GM12891 (cell line): ENCODE measurements at regions not wholly inside any gene's neighbourhood (a gene's known extent, or its start where the extent isn't known, plus 50 kb on each side); places are given as distances from the start of the nearest gene placed in this dataset.

Source experiments
- POLR2A ChIP-seq: IDR thresholded peaks from 2 replicates; pipeline ENCODE4 v1.6.1; 2011; ENCODE audit warnings: low read depth, low read length, control low read depth
- POLR2AphosphoS5 ChIP-seq: IDR thresholded peaks from 2 replicates; pipeline ENCODE4 v1.6.1; 2011; ENCODE audit warnings: low read depth, low read length, control low read depth
- POU2F2 ChIP-seq: IDR thresholded peaks from 2 replicates; pipeline ENCODE4 v1.6.1; 2011; ENCODE audit warnings: low read depth, mild to moderate bottlenecking, control low read depth, low read length, moderate library complexity
- TAF1 ChIP-seq: IDR thresholded peaks from 2 replicates; pipeline ENCODE4 v1.6.1; 2011; ENCODE audit warnings: low read depth, low read length, control low read depth

DNA sequence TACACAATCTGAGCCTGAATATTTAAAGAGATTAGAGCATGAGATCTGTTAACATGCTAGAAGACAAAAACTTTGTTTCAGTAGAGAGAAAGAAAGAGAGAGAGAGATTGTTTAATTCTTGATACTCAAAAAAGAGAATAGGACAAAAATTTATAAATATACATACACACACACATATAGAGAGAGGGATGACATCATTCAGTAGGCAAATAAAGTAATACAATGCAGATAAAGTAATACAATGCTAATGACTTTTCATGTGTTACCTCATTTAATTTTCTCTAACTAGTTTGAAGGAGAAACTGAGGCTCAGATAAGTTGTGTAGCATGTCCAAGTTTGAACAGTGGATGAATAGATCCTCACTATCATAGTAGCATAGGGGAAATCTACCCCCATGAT, 286.4 kb downstream of the CMPK2 start:
- TF ChIP-seq POLR2A, result no peak
- no peak for TF ChIP-seq POLR2AphosphoS5
- TF ChIP-seq POU2F2, result no peak
- no peak for TF ChIP-seq TAF1
